NK-92 treated with Interleukin-12 subunit alpha and Interleukin-12 subunit beta, amount 100 ng/mL, for 24 hours (cell line): ENCODE measurements at regions not wholly inside any gene's neighbourhood (a gene's known extent, or its start where the extent isn't known, plus 50 kb on each side); places are given as distances from the start of the nearest gene placed in this dataset.
"Not testable (repeated sequence)": the region's sequence is repeated elsewhere in the genome, so short reads cannot be mapped to it uniquely, and the experiment has no call there.

ENCODE experiments used
- DNase-seq: peaks from one replicate; lab custom pipeline; 2025; lab: John Stamatoyannopoulos, UW

- DNase-seq = no peak
These were observed 170.2 kb upstream of the PITRM1 start for GRCh38 chr10:3342771-3343170.

GRCh38 chr10:3340127-3340730 lies 167.6 kb upstream of the PITRM1 start:
- no peak for DNase-seq

GRCh38 chr10:3339531-3339950 lies 167.0 kb upstream of the PITRM1 start:
- no peak for DNase-seq

- DNase-seq = no peak
These were observed 166.5 kb upstream of the PITRM1 start for GRCh38 chr10:3339121-3339520.

- DNase-seq = no peak
These were observed 165.2 kb upstream of the PITRM1 start for GRCh38 chr10:3337741-3338140.

GRCh38 chr10:3336673-3337293 lies 164.2 kb upstream of the PITRM1 start:
- no peak for DNase-seq

GRCh38 chr10:3333426-3333825 lies 160.8 kb upstream of the PITRM1 start:
- no peak for DNase-seq

GRCh38 chr10:3331690-3332230 lies 159.2 kb upstream of the PITRM1 start:
- no peak for DNase-seq

- DNase-seq = no peak
These were observed 158.6 kb upstream of the PITRM1 start for GRCh38 chr10:3331187-3331586.

GRCh38 chr10:3330663-3331062 lies 158.1 kb upstream of the PITRM1 start:
- peak; percentile 66 for DNase-seq

- DNase-seq = no peak
These were observed 153.6 kb upstream of the PITRM1 start for GRCh38 chr10:3325954-3326750.

- DNase-seq = peak; percentile 56
These were observed 152.0 kb upstream of the PITRM1 start for GRCh38 chr10:3324612-3325038.

GRCh38 chr10:3323865-3324498 lies 151.4 kb upstream of the PITRM1 start:
- no peak for DNase-seq

- no peak for DNase-seq
These were observed 148.5 kb upstream of the PITRM1 start for GRCh38 chr10:3321123-3321522.

- no peak for DNase-seq
These were observed 147.2 kb upstream of the PITRM1 start for GRCh38 chr10:3319811-3320226.

- DNase-seq = not testable (repeated sequence)
These were observed 145.9 kb upstream of the PITRM1 start for GRCh38 chr10:3318480-3318807.

- not testable (repeated sequence) for DNase-seq
These were observed 145.2 kb upstream of the PITRM1 start for GRCh38 chr10:3317553-3318479.

GRCh38 chr10:3314445-3315085 lies 142.0 kb upstream of the PITRM1 start:
- not testable (repeated sequence) for DNase-seq

GRCh38 chr10:3313784-3314444 lies 141.3 kb upstream of the PITRM1 start:
- DNase-seq = not testable (repeated sequence)

- DNase-seq = no peak
These were observed 139.9 kb upstream of the PITRM1 start for GRCh38 chr10:3312403-3312940.
